Trophoblast cell (in vitro differentiated cells and primary cell): ENCODE measurements at regions not wholly inside any gene's neighbourhood (a gene's known extent, or its start where the extent isn't known, plus 50 kb on each side); places are given as distances from the start of the nearest gene placed in this dataset.
"Not testable (repeated sequence)": the region's sequence is repeated elsewhere in the genome, so short reads cannot be mapped to it uniquely, and the experiment has no call there.

ENCODE experiments used
- DNase-seq, 2 donors: peaks; one replicate each; pipeline ENCODE4 v3.0.0-alpha.2; 2016
- H2AFZ ChIP-seq: 2 replicates; pipeline ENCODE4 v1.6.1; 2013; ENCODE audit warnings: low read length, moderate library complexity, mild to moderate bottlenecking; ENCODE audit not compliant: insufficient read depth, poor library complexity
- H2AK5ac ChIP-seq: 2 replicates; pipeline ENCODE4 v1.6.1; 2013; ENCODE audit warnings: mild to moderate bottlenecking, low read length
- H2BK120ac ChIP-seq: 2 replicates; pipeline ENCODE4 v1.6.1; 2013; ENCODE audit warnings: low read length, mild to moderate bottlenecking, moderate library complexity; ENCODE audit not compliant: insufficient read depth, poor library complexity
- H2BK12ac ChIP-seq: 2 replicates; pipeline ENCODE4 v1.6.1; 2013; ENCODE audit warnings: mild to moderate bottlenecking, low read length, moderate library complexity
- H2BK5ac ChIP-seq: 2 replicates; pipeline ENCODE4 v1.6.1; 2013; ENCODE audit warnings: low read length, low read depth, moderate library complexity, mild to moderate bottlenecking; ENCODE audit not compliant: poor library complexity
- H3K14ac ChIP-seq: 2 replicates; pipeline ENCODE4 v1.6.1; 2013; ENCODE audit warnings: mild to moderate bottlenecking, low read length
- H3K18ac ChIP-seq: 2 replicates; pipeline ENCODE4 v1.6.1; 2013; ENCODE audit warnings: mild to moderate bottlenecking, low read length
- H3K23ac ChIP-seq: 2 replicates; pipeline ENCODE4 v1.6.1; 2013; ENCODE audit warnings: low read length
- H3K27ac ChIP-seq: 2 replicates; pipeline ENCODE4 v1.5.1; 2013; ENCODE audit warnings: low read depth, mild to moderate bottlenecking, inconsistent platforms, low read length, moderate library complexity
- H3K27me3 ChIP-seq: 2 replicates; pipeline ENCODE4 v1.6.1; 2013; ENCODE audit warnings: inconsistent platforms, mild to moderate bottlenecking, low read length, moderate library complexity; ENCODE audit not compliant: insufficient read depth
- H3K36me3 ChIP-seq, 2 experiments: 1 replicate in 1 of 2; 2 replicates in 1 of 2; pipeline ENCODE4 v1.6.1; 2013; ENCODE audit warnings: low read length in 2 of 2, mild to moderate bottlenecking in 2 of 2, moderate library complexity in 1 of 2; ENCODE audit not compliant: insufficient read depth in 2 of 2, control insufficient read depth in 1 of 2
- H3K4ac ChIP-seq: 2 replicates; pipeline ENCODE4 v1.6.1; 2013; ENCODE audit warnings: low read depth, mild to moderate bottlenecking, low read length, moderate library complexity
- H3K4me1 ChIP-seq, 2 experiments: 1 replicate in 1 of 2; 2 replicates in 1 of 2; pipeline ENCODE4 v1.6.1; 2013; ENCODE audit warnings: low read length in 2 of 2, mild to moderate bottlenecking in 2 of 2, moderate library complexity in 1 of 2; ENCODE audit not compliant: insufficient read depth in 2 of 2, control insufficient read depth in 1 of 2
- H3K4me2 ChIP-seq: 2 replicates; pipeline ENCODE4 v1.6.1; 2013; ENCODE audit warnings: inconsistent platforms, mild to moderate bottlenecking, low read length, moderate library complexity
- H3K4me3 ChIP-seq: 2 replicates; pipeline ENCODE4 v1.5.1; 2013; ENCODE audit warnings: mild to moderate bottlenecking, low read depth, low read length, inconsistent platforms
- H3K79me1 ChIP-seq: one replicate; pipeline ENCODE4 v1.6.1; 2013; ENCODE audit warnings: low read length
- H3K79me2 ChIP-seq: 2 replicates; pipeline ENCODE4 v1.6.1; 2013; ENCODE audit warnings: low read length, mild to moderate bottlenecking; ENCODE audit not compliant: control insufficient read depth, insufficient read depth, poor library complexity
- H3K9ac ChIP-seq: 2 replicates; pipeline ENCODE4 v1.6.1; 2013; ENCODE audit warnings: mild to moderate bottlenecking, low read length
- H3K9me3 ChIP-seq: 2 replicates; pipeline ENCODE4 v1.6.1; 2013; ENCODE audit warnings: low read depth, mild to moderate bottlenecking, control low read depth, inconsistent platforms, low read length; ENCODE audit not compliant: insufficient read depth
- H4K12ac ChIP-seq: 2 replicates; pipeline ENCODE4 v1.6.1; 2013; ENCODE audit warnings: low read depth, mild to moderate bottlenecking, low read length, moderate library complexity
- H4K8ac ChIP-seq: 2 replicates; pipeline ENCODE4 v1.6.1; 2013; ENCODE audit warnings: low read depth, mild to moderate bottlenecking, low read length, moderate library complexity
- H4K91ac ChIP-seq: one replicate; pipeline ENCODE4 v1.6.1; 2013; ENCODE audit warnings: low read depth, mild to moderate bottlenecking, low read length, moderate library complexity
- WGBS: extraction: QIAGEN DNeasy Blood & Tissue Kit; methylation state at CpG from one replicate; pipeline ENCODE4 v1.1.7; 2013; ENCODE audit warnings: missing lambda C conversion rate; ENCODE audit not compliant: insufficient read length, insufficient coverage; ENCODE audit errors: extremely low coverage; 5-methylcytosine and 5-hydroxymethylcytosine counted together

GRCh38 chr3:30477149-30477921 lies 129.1 kb upstream of the TGFBR2 start:
- Histone ChIP-seq H3K36me3 (no peaks in the 10 kb centered on the region), H3K4me2 (no peak overlapping the region), H3K4me1 (no peaks in the 10 kb centered on the region), H3K4me3 (no peak overlapping the region), H3K27me3 (no peaks in the 10 kb centered on the region), H3K23ac (no peak overlapping the region), H3K14ac (no peak overlapping the region), H4K12ac (no peak overlapping the region), H2BK120ac (no peak overlapping the region), H3K18ac (no peak overlapping the region), H2BK12ac (no peak overlapping the region), H3K9ac (no peak overlapping the region), H3K27ac (no peak overlapping the region), H3K4ac (no peak overlapping the region), H3K79me1 (no peaks in the 10 kb centered on the region), H4K91ac (no peak overlapping the region), H3K79me2 (no peaks in the 10 kb centered on the region), H2BK5ac (no peak overlapping the region), H3K9me3 (no peaks in the 10 kb centered on the region), H2AFZ (no peak overlapping the region), H2AK5ac (no peak overlapping the region), H4K8ac (no peak overlapping the region)
- no CpG with 5 or more reads among the region's 5 CpGs for WGBS
- no peak for DNase-seq

- not testable (repeated sequence) for H3K23ac ChIP-seq, H2BK12ac ChIP-seq, H3K79me2 ChIP-seq, DNase-seq, H3K4ac ChIP-seq, H4K91ac ChIP-seq, H3K9ac ChIP-seq, H4K12ac ChIP-seq, H3K27me3 ChIP-seq, H3K4me1 ChIP-seq, H3K4me2 ChIP-seq, H3K79me1 ChIP-seq, H3K36me3 ChIP-seq, H3K27ac ChIP-seq, H2AFZ ChIP-seq, H2BK5ac ChIP-seq, H3K18ac ChIP-seq, H3K14ac ChIP-seq, H3K4me3 ChIP-seq, H4K8ac ChIP-seq, H3K9me3 ChIP-seq, H2AK5ac ChIP-seq, H2BK120ac ChIP-seq
- WGBS = no CpG with 5 or more reads among the region's 2 CpGs
Observed at GRCh38 chr3:30479737-30480136, 126.7 kb upstream of the TGFBR2 start.

GRCh38 chr3:30480156-30480555 lies 126.2 kb upstream of the TGFBR2 start:
- not testable (repeated sequence) for H3K27ac ChIP-seq, H3K36me3 ChIP-seq, H3K27me3 ChIP-seq, H3K9ac ChIP-seq, H2AFZ ChIP-seq, H2BK120ac ChIP-seq, H3K4ac ChIP-seq, H3K4me1 ChIP-seq, H3K4me3 ChIP-seq, H3K23ac ChIP-seq, H3K79me2 ChIP-seq, H3K4me2 ChIP-seq, H4K8ac ChIP-seq, H3K9me3 ChIP-seq, H3K14ac ChIP-seq, H4K91ac ChIP-seq, H2AK5ac ChIP-seq, H2BK5ac ChIP-seq, H3K79me1 ChIP-seq, DNase-seq, H4K12ac ChIP-seq, H2BK12ac ChIP-seq, H3K18ac ChIP-seq
- no CpG with 5 or more reads among the region's 1 CpG for WGBS

- no peak overlapping the region for H4K12ac ChIP-seq
- H2BK5ac ChIP-seq = no peak overlapping the region
- H4K8ac ChIP-seq = no peak overlapping the region
- no peak for DNase-seq
- no peaks in the 10 kb centered on the region for H3K4me1 ChIP-seq
- H3K79me2 ChIP-seq = no peaks in the 10 kb centered on the region
- no peaks in the 10 kb centered on the region for H3K79me1 ChIP-seq
- H2BK120ac ChIP-seq = no peak overlapping the region
- no peak overlapping the region for H3K4ac ChIP-seq
- H2AK5ac ChIP-seq = no peak overlapping the region
- H3K36me3 ChIP-seq = no peaks in the 10 kb centered on the region
- H2AFZ ChIP-seq = no peak overlapping the region
- no peak overlapping the region for H3K4me3 ChIP-seq
- no peak overlapping the region for H3K18ac ChIP-seq
- no peak overlapping the region for H3K4me2 ChIP-seq
- H4K91ac ChIP-seq = no peak overlapping the region
- no peaks in the 10 kb centered on the region for H3K27me3 ChIP-seq
- H3K23ac ChIP-seq = no peak overlapping the region
- H3K27ac ChIP-seq = no peak overlapping the region
- no peak overlapping the region for H2BK12ac ChIP-seq
- no peak overlapping the region for H3K9ac ChIP-seq
- no peaks in the 10 kb centered on the region for H3K9me3 ChIP-seq
- H3K14ac ChIP-seq = no peak overlapping the region
Observed at GRCh38 chr3:30480587-30480986, 125.8 kb upstream of the TGFBR2 start.
